HG03575 (cell line): ENCODE measurements at regions not wholly inside any gene's neighbourhood (a gene's known extent, or its start where the extent isn't known, plus 50 kb on each side); places are given as distances from the start of the nearest gene placed in this dataset.

ENCODE experiments used
- ATAC-seq: cut with Tn5 transposase; IDR thresholded peaks from one replicate; pipeline ENCODE4 v1.9.1; 2021; ENCODE audit not compliant: unreplicated experiment, insufficient number of reproducible peaks, low FRiP score; ENCODE audit errors: extremely low read depth

GRCh38 chr10:117927871-117928270 lies 118.9 kb downstream of the RAB11FIP2 start:
- ATAC-seq, result no peak

GRCh38 chr10:117928281-117928680 lies 118.5 kb downstream of the RAB11FIP2 start:
- no peak for ATAC-seq

- no peak for ATAC-seq
Measured at GRCh38 chr10:117928741-117929140, 118.0 kb downstream of the RAB11FIP2 start.

GRCh38 chr10:117929327-117930067 lies 117.2 kb downstream of the RAB11FIP2 start:
- no peak for ATAC-seq

- ATAC-seq, result no peak
Measured at GRCh38 chr10:117931078-117931477, 115.7 kb downstream of the RAB11FIP2 start.

- no peak for ATAC-seq
Measured at GRCh38 chr10:117933036-117933435, 113.7 kb downstream of the RAB11FIP2 start.

GRCh38 chr10:117934477-117934876 lies 112.3 kb downstream of the RAB11FIP2 start:
- no peak for ATAC-seq

- no peak for ATAC-seq
Measured at GRCh38 chr10:117936141-117936540, 110.6 kb downstream of the RAB11FIP2 start.

- no peak for ATAC-seq
Measured at GRCh38 chr10:117936566-117936965, 110.2 kb downstream of the RAB11FIP2 start.

GRCh38 chr10:117936976-117937375 lies 109.8 kb downstream of the RAB11FIP2 start:
- ATAC-seq, result no peak

GRCh38 chr10:117938104-117938503 lies 108.6 kb downstream of the RAB11FIP2 start:
- no peak for ATAC-seq

GRCh38 chr10:117942226-117942625 lies 104.5 kb downstream of the RAB11FIP2 start:
- ATAC-seq, result no peak

- no peak for ATAC-seq
Measured at GRCh38 chr10:117944676-117945447, 101.9 kb downstream of the RAB11FIP2 start.

- no peak for ATAC-seq
Measured at GRCh38 chr10:117945651-117946050, 101.1 kb downstream of the RAB11FIP2 start.

GRCh38 chr10:117946525-117947070 lies 100.1 kb downstream of the RAB11FIP2 start:
- no peak for ATAC-seq

- ATAC-seq, result no peak
Measured at GRCh38 chr10:117948493-117948892, 98.2 kb downstream of the RAB11FIP2 start.

- ATAC-seq, result no peak
Measured at GRCh38 chr10:117950408-117950807, 96.3 kb downstream of the RAB11FIP2 start.
